GM23338 (cell line): ENCODE measurements at regions not wholly inside any gene's neighbourhood (a gene's known extent, or its start where the extent isn't known, plus 50 kb on each side); places are given as distances from the start of the nearest gene placed in this dataset.

Source experiments
- ATAC-seq: fragments of 200-7000 bp; cut with Tn5 transposase; 3 replicates; pipeline ENCODE4 v1.9.1; 2020
- DNase-seq: peaks from one replicate; pipeline ENCODE4 v3.0.0-alpha.2; 2015; ENCODE audit warnings: low spot score
- H2AFZ ChIP-seq: fragments of 200-600 bp; sonication (generic); 2 replicates; pipeline ENCODE4 v1.8.0; 2016; ENCODE audit warnings: antibody characterized with exemption, mild to moderate bottlenecking, moderate library complexity
- H3F3A ChIP-seq: fragments of 200-600 bp; sonication (generic); replicated peaks from 2 replicates; pipeline ENCODE4 v1.8.0; 2017; ENCODE audit warnings: antibody characterized with exemption, mixed run types, low read depth
- H3K27ac ChIP-seq: fragments of 200-600 bp; sonication (generic); 2 replicates; pipeline ENCODE4 v1.6.1; 2016; ENCODE audit warnings: low read depth
- H3K27me3 ChIP-seq: fragments of 200-600 bp; sonication (generic); 2 replicates; pipeline ENCODE4 v1.8.0; 2016; ENCODE audit warnings: mild to moderate bottlenecking, mixed run types, moderate library complexity; ENCODE audit not compliant: insufficient read depth
- H3K36me3 ChIP-seq: fragments of 200-600 bp; sonication (generic); 2 replicates; pipeline ENCODE4 v1.8.0; 2016; ENCODE audit warnings: mild to moderate bottlenecking; ENCODE audit not compliant: insufficient read depth
- H3K4me1 ChIP-seq: fragments of 200-600 bp; sonication (generic); 2 replicates; pipeline ENCODE4 v1.8.0; 2016; ENCODE audit warnings: mild to moderate bottlenecking, moderate library complexity; ENCODE audit not compliant: insufficient read depth
- H3K4me2 ChIP-seq: fragments of 200-600 bp; sonication (generic); 2 replicates; pipeline ENCODE4 v1.7.1; 2017; ENCODE audit warnings: mixed run types
- H3K4me3 ChIP-seq: fragments of 200-600 bp; sonication (generic); 2 replicates; pipeline ENCODE4 v1.6.1; 2016; ENCODE audit warnings: mixed run types
- H3K79me2 ChIP-seq: fragments of 200-600 bp; sonication (generic); replicated peaks from 2 replicates; pipeline ENCODE4 v1.8.0; 2017; ENCODE audit warnings: mild to moderate bottlenecking; ENCODE audit not compliant: insufficient read depth
- H3K9me2 ChIP-seq: fragments of 200-600 bp; sonication (generic); 2 replicates; pipeline ENCODE4 v1.8.0; 2017; ENCODE audit not compliant: insufficient read depth
- H4K20me1 ChIP-seq: fragments of 200-600 bp; sonication (generic); replicated peaks from 2 replicates; pipeline ENCODE4 v1.8.0; 2017; ENCODE audit warnings: mild to moderate bottlenecking; ENCODE audit not compliant: insufficient read depth
- H3K27ac Mint-ChIP-seq: 2 replicates; pipeline ENCODE4 v1.8.0; 2020; ENCODE audit warnings: inconsistent platforms, mild to moderate bottlenecking, moderate library complexity, mixed read lengths
- H3K27me3 Mint-ChIP-seq: 3 replicates; pipeline ENCODE4 v1.8.0; 2022; ENCODE audit warnings: low read depth, mild to moderate bottlenecking, moderate library complexity, mixed read lengths, inconsistent platforms; ENCODE audit not compliant: insufficient read depth, poor library complexity
- H3K36me3 Mint-ChIP-seq: 3 replicates; pipeline ENCODE4 v1.8.0; 2021; ENCODE audit warnings: low read depth, mild to moderate bottlenecking, inconsistent platforms, moderate library complexity, mixed read lengths
- H3K4me1 Mint-ChIP-seq: 3 replicates; pipeline ENCODE4 v1.8.0; 2020; ENCODE audit warnings: mild to moderate bottlenecking, inconsistent platforms, mixed read lengths
- H3K4me3 Mint-ChIP-seq: 3 replicates; pipeline ENCODE4 v1.8.0; 2021; ENCODE audit warnings: moderate library complexity, mild to moderate bottlenecking, inconsistent platforms, mixed read lengths
- H3K9me3 Mint-ChIP-seq: 3 replicates; pipeline ENCODE4 v1.8.0; 2020; ENCODE audit warnings: moderate library complexity, mild to moderate bottlenecking, inconsistent platforms, mixed read lengths
- CREB1 ChIP-seq: fragments of 250-450 bp; sonication (Bioruptor Pico); IDR thresholded peaks from 2 replicates; pipeline ENCODE4 v1.5.0; 2020; ENCODE audit warnings: low read depth, mild to moderate bottlenecking, moderate library complexity
- CTCF ChIP-seq, 2 experiments: fragments of 200-600 bp in 1 of 2; sonication (generic) in 1 of 2; conservative IDR thresholded peaks; 2 replicates each; pipeline versions ENCODE4 v1.5.1 to v1.6.1; 2016 to 2017; ENCODE audit warnings: antibody characterized with exemption in 2 of 2, low read depth in 2 of 2, mild to moderate bottlenecking in 2 of 2, moderate library complexity in 1 of 2
- ETS1 ChIP-seq: IDR thresholded peaks from 2 replicates; pipeline ENCODE4 v1.6.1; 2016; ENCODE audit warnings: antibody characterized with exemption
- EZH2 ChIP-seq: fragments of 200-600 bp; sonication (generic); IDR thresholded peaks from one replicate; pipeline ENCODE4 v1.8.0; 2017; ENCODE audit warnings: antibody characterized with exemption, mild to moderate bottlenecking, low read depth; ENCODE audit not compliant: unreplicated experiment
- EZH2phosphoT487 ChIP-seq: fragments of 200-600 bp; sonication (generic); IDR thresholded peaks from one replicate; pipeline ENCODE4 v1.8.1; 2018; ENCODE audit warnings: antibody characterized with exemption; ENCODE audit not compliant: unreplicated experiment
- JUNB ChIP-seq: IDR thresholded peaks from one replicate; pipeline ENCODE4 v1.6.1; 2016; ENCODE audit warnings: antibody characterized with exemption; ENCODE audit not compliant: unreplicated experiment
- NANOG ChIP-seq: IDR thresholded peaks from 2 replicates; pipeline ENCODE4 v1.6.1; 2016; ENCODE audit warnings: antibody characterized with exemption, borderline replicate concordance
- POLR2AphosphoS5 ChIP-seq: IDR thresholded peaks from 2 replicates; pipeline ENCODE4 v1.6.1; 2016; ENCODE audit warnings: antibody characterized with exemption, low read depth
- REST ChIP-seq: IDR thresholded peaks from one replicate; pipeline ENCODE4 v1.6.1; 2018; ENCODE audit warnings: antibody characterized with exemption; ENCODE audit not compliant: unreplicated experiment
- STAT1 ChIP-seq: IDR thresholded peaks from one replicate; pipeline ENCODE4 v1.6.1; 2016; ENCODE audit warnings: antibody characterized with exemption; ENCODE audit not compliant: unreplicated experiment
- ZNF114 ChIP-seq: fragments of 250-450 bp; sonication (Bioruptor Pico); IDR thresholded peaks from 2 replicates; pipeline ENCODE4 v1.5.0; 2020; ENCODE audit warnings: mild to moderate bottlenecking, moderate library complexity
- ZNF331 ChIP-seq: fragments of 250-450 bp; sonication (Bioruptor Pico); IDR thresholded peaks from 2 replicates; pipeline ENCODE4 v1.5.0; 2020; ENCODE audit warnings: low read depth, mild to moderate bottlenecking, moderate library complexity
- ZNF462 ChIP-seq: fragments of 250-450 bp; sonication (Bioruptor Pico); IDR thresholded peaks from 2 replicates; pipeline ENCODE4 v1.5.0; 2020; ENCODE audit warnings: mild to moderate bottlenecking, moderate library complexity

- peaks cover 2% of the 10 kb centered on the region; the same call in 1 of the 2 replicates for H3K9me2 ChIP-seq
- no peak overlapping the region for H2AFZ ChIP-seq
- Mint-ChIP-seq H3K4me1 (no peaks in the 10 kb centered on the region), H3K27ac (no peak overlapping the region), H3K9me3 (no peaks in the 10 kb centered on the region), H3K4me3 (no peak overlapping the region), H3K27me3 (no peaks in the 10 kb centered on the region), H3K36me3 (no peaks in the 10 kb centered on the region)
- no peaks in the 10 kb centered on the region for H3K4me1 ChIP-seq
- no peaks in the 10 kb centered on the region for H3K79me2 ChIP-seq
- no peaks in the 10 kb centered on the region for H4K20me1 ChIP-seq
- TF ChIP-seq EZH2 (no peak), ZNF462 (CRISPR knock-in tag) (no peak), STAT1 (no peak), NANOG (no peak), CTCF (conservative IDR thresholded peaks at IDR 0.05; ENCODE audit: low read depth in 2 of 2) (no peak), ZNF331 (CRISPR knock-in tag) (no peak), CREB1 (no peak), REST (no peak), JUNB (no peak), ETS1 (no peak), EZH2phosphoT487 (no peak), ZNF114 (CRISPR knock-in tag) (no peak), POLR2AphosphoS5 (no peak)
- H3K27ac ChIP-seq: no peak overlapping the region
- H3K4me3 ChIP-seq: no peak overlapping the region
- H3K27me3 ChIP-seq: no peaks in the 10 kb centered on the region
- H3K4me2 ChIP-seq: no peak overlapping the region
- DNase-seq: no peak
- ATAC-seq: no peak
- H3F3A ChIP-seq: no peaks in the 10 kb centered on the region
- no peaks in the 10 kb centered on the region for H3K36me3 ChIP-seq
Observed at GRCh38 chr3:25982756-25983155, 192.9 kb downstream of the OXSM start.
